AG04449 (cell line): ENCODE measurements at regions not wholly inside any gene's neighbourhood (a gene's known extent, or its start where the extent isn't known, plus 50 kb on each side); places are given as distances from the start of the nearest gene placed in this dataset.

Experiments used
- CTCF ChIA-PET: fragments of 350-600 bp; formaldehyde crosslinking; extraction: SDS; loops from one replicate; lab custom pipeline; 2021; ENCODE audit warnings: antibody characterized with exemption; lab: Yijun Ruan, JAX
- POLR2A ChIA-PET: fragments of 400-600, 350-600 bp; formaldehyde crosslinking; extraction: SDS; loops from one replicate; lab custom pipeline; 2020; ENCODE audit warnings: antibody characterized with exemption, inconsistent platforms; lab: Yijun Ruan, JAX
- DNase-seq: peaks from one replicate; pipeline ENCODE4 v3.0.0-alpha.2; 2010; ENCODE audit warnings: low read depth, low spot score
- H3K4me3 ChIP-seq: 2 replicates; pipeline ENCODE4 v1.5.1; 2011; ENCODE audit warnings: low read depth, mild to moderate bottlenecking, control low read depth, low read length
- TF ChIP-seq, protein P1 (sequence below): IDR thresholded peaks from one replicate; pipeline ENCODE4 v1.5.1; 2011; ENCODE audit warnings: mild to moderate bottlenecking, moderate library complexity, low read length, control low read depth, inconsistent platforms; ENCODE audit not compliant: insufficient read depth; ENCODE audit errors: missing control alignments

GRCh38 chr6:109271622-109272021 lies 110.6 kb downstream of the CD164 start:
- TF ChIP-seq, protein P1, sequence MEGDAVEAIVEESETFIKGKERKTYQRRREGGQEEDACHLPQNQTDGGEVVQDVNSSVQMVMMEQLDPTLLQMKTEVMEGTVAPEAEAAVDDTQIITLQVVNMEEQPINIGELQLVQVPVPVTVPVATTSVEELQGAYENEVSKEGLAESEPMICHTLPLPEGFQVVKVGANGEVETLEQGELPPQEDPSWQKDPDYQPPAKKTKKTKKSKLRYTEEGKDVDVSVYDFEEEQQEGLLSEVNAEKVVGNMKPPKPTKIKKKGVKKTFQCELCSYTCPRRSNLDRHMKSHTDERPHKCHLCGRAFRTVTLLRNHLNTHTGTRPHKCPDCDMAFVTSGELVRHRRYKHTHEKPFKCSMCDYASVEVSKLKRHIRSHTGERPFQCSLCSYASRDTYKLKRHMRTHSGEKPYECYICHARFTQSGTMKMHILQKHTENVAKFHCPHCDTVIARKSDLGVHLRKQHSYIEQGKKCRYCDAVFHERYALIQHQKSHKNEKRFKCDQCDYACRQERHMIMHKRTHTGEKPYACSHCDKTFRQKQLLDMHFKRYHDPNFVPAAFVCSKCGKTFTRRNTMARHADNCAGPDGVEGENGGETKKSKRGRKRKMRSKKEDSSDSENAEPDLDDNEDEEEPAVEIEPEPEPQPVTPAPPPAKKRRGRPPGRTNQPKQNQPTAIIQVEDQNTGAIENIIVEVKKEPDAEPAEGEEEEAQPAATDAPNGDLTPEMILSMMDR, result no peak
- POLR2A ChIA-PET, result no interaction called here
- CTCF ChIA-PET, result interaction anchor here (1.1 kb wide), 1 partner anchor 10 kb away, joined by 3 read pairs; no protein-coding TSS in a partner anchor
- H3K4me3 ChIP-seq, result no peak overlapping the region
- no peak for DNase-seq

DNA sequence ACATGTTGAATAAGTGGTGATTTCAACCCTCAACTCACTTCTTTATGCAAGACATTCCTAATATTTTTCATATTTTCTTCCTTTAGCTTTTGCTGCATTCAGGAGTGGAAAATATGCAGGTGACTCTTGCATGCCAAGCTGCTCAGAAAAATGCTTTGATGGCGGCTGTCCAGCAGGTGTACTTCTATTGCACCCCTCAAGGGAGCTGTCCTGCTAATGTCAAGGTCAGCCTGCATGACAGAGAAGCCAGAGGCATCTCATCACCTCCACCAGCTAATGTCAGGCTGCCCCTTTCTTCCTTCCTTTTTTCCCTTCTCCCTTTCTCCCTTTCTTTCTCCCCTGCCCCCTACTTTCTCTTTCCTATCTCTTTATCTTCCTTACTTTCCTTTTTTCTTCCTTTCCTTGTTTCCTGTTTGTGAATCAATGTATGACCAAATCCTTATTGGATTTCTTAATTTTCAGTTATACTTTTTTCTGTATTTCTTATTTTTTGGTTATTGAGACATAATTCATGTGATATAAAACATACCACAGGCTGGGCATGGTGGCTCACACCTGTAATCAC lies 112.2 kb downstream of the CD164 start:
- ChIA-PET CTCF (no interaction called here), POLR2A (no interaction called here)
- no peak overlapping the region for H3K4me3 ChIP-seq
- no peak for DNase-seq
- TF ChIP-seq, protein P1, result no peak

- TF ChIP-seq, protein P1, result no peak
- POLR2A ChIA-PET, result no interaction called here
Observed at GRCh38 chr6:109269057-109269456, 113.2 kb downstream of the CD164 start.

DNA sequence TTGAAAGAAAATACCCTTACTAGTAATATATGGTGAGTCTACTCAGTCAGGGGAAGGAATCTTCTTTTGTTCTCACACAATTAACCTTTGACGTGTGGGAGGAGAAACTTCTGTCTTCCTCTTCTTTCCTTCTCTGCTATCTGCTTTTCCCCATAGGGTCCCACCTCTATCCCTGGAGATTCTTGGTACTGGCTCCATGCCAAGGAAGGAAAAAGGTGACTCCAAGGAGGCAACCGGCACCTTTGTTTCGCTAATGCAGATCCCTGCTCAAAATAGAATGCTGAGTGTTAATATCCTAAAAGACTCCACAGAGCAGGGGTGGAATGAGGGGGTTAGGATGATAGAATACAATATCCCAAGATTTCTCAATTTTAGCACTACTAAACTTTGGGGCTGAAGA lies 116.7 kb downstream of the CD164 start:
- TF ChIP-seq, protein P1, result no peak
- CTCF ChIA-PET, result no interaction called here
- no peak for DNase-seq
- H3K4me3 ChIP-seq, result no peak overlapping the region
- POLR2A ChIA-PET, result no interaction called here

More at GRCh38 chr6:109269057-109269456, 113.2 kb downstream of the CD164 start:
- CTCF ChIA-PET, result no interaction called here
- no peak overlapping the region for H3K4me3 ChIP-seq
- no peak for DNase-seq

DNA sequence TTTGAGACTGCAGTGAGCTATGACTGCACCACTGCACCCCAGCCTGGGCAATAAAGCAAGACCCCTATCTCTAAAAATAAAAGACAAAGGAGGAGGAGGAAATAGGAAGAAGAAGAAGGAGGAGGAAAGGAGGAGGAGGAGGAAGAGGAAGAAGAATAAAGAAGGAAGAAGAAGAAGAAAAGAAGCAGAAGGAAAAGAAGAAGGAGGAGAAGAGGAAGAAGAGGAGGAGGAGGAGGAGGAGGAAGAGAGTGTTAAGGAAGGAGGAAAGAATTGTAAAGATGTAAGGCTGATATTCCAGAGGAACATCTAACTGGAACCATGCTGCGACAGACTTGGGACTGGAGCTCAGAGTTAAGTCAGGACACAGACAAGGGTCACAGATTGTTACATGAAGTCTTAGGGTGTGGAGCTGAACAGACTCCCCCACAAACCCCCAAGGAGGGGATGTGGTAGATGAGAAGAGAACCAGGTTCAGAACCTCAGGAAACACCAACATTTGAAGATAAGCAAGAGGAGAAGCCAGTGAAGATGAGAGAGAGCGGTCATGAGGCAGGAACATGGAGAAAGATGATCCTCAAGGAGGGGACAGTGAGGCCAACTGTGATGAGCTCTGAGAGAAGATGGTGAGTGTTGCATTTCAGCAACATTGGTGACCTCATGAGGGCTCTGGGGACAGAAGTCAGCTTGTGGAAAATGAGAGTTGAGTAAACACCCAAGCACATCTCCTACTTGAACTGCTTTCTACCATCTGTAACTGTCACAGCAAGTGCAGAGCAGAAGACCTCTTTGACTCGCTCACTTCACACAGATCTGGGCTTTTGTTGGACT lies 118.2 kb downstream of the CD164 start:
- CTCF ChIA-PET, result no interaction called here
- POLR2A ChIA-PET, result no interaction called here
- no peak for DNase-seq
- H3K4me3 ChIP-seq, result no peak overlapping the region
- TF ChIP-seq, protein P1, result no peak

- CTCF ChIA-PET, result interaction anchor here (1.2 kb wide), 1 partner anchor 10 kb away, joined by 3 read pairs; no protein-coding TSS in a partner anchor
- TF ChIP-seq, protein P1, result no peak
- DNase-seq, result no peak
- H3K4me3 ChIP-seq, result no peak overlapping the region
- POLR2A ChIA-PET, result no interaction called here
Observed at GRCh38 chr6:109262261-109262660, 120.0 kb downstream of the CD164 start.
